WTC11 (cell line): ENCODE measurements at regions not wholly inside any gene's neighbourhood (a gene's known extent, or its start where the extent isn't known, plus 50 kb on each side); places are given as distances from the start of the nearest gene placed in this dataset.

ENCODE experiments used
- ATAC-seq: fragments of 200-7000 bp; cut with Tn5 transposase; 2 replicates; pipeline ENCODE4 v1.10.0; 2021; ENCODE audit warnings: mild to moderate bottlenecking, moderate library complexity
- CTCF ChIA-PET: fragments of 300-600 bp; sonication (Branson Sonifier 250); formaldehyde crosslinking; loops from one replicate; lab custom pipeline; 2021; ENCODE audit warnings: antibody characterized with exemption; lab: Charles Lee
- POLR2A ChIA-PET: fragments of 350-600 bp; sonication (Branson Sonifier 250); formaldehyde crosslinking; loops from one replicate; lab custom pipeline; 2021; ENCODE audit warnings: antibody characterized with exemption; lab: Charles Lee
- DNase-seq: peaks from one replicate; pipeline ENCODE4 v3.0.0; 2021; ENCODE audit warnings: low spot score
- H3K27ac Mint-ChIP-seq: 2 replicates; pipeline ENCODE4 v1.8.0; 2021; ENCODE audit warnings: mixed read lengths
- H3K27me3 Mint-ChIP-seq: 2 replicates; pipeline ENCODE4 v1.8.0; 2021; ENCODE audit warnings: low read depth, mild to moderate bottlenecking, moderate library complexity, mixed read lengths
- H3K36me3 Mint-ChIP-seq: 2 replicates; pipeline ENCODE4 v1.8.0; 2021; ENCODE audit warnings: mixed read lengths
- H3K4me1 Mint-ChIP-seq: 2 replicates; pipeline ENCODE4 v1.8.0; 2022; ENCODE audit warnings: mixed read lengths
- H3K4me3 Mint-ChIP-seq: 2 replicates; pipeline ENCODE4 v1.8.0; 2021; ENCODE audit warnings: mild to moderate bottlenecking, moderate library complexity, mixed read lengths
- H3K9me3 Mint-ChIP-seq: 2 replicates; pipeline ENCODE4 v1.8.0; 2021; ENCODE audit warnings: mixed read lengths
- ATF1 ChIP-seq: sonication (generic); formaldehyde crosslinking; IDR thresholded peaks from 2 replicates; pipeline ENCODE4 v1.8.1; 2023; ENCODE audit warnings: mild to moderate bottlenecking, moderate library complexity, missing genetic modification reagents
- CREB1 ChIP-seq: sonication (generic); formaldehyde crosslinking; IDR thresholded peaks from 2 replicates; pipeline ENCODE4 v1.8.0; 2023; ENCODE audit warnings: mild to moderate bottlenecking, missing genetic modification reagents
- CREM ChIP-seq: sonication (generic); formaldehyde crosslinking; IDR thresholded peaks from 2 replicates; pipeline ENCODE4 v1.8.1; 2022; ENCODE audit warnings: mild to moderate bottlenecking, missing genetic modification reagents, moderate library complexity
- ETV6 ChIP-seq: sonication (generic); formaldehyde crosslinking; IDR thresholded peaks from 2 replicates; pipeline ENCODE4 v1.8.1; 2022; ENCODE audit warnings: mild to moderate bottlenecking, missing genetic modification reagents
- FOXP1 ChIP-seq: sonication (generic); formaldehyde crosslinking; IDR thresholded peaks from 2 replicates; pipeline ENCODE4 v1.8.0; 2022; ENCODE audit warnings: missing genetic modification reagents, mild to moderate bottlenecking, moderate library complexity, borderline replicate concordance
- GTF2I ChIP-seq: fragments of 250-450 bp; sonication (Bioruptor Pico); conservative IDR thresholded peaks from 2 replicates; pipeline ENCODE4 v1.4.0; 2021; ENCODE audit warnings: mild to moderate bottlenecking
- JUN ChIP-seq: sonication (generic); formaldehyde crosslinking; IDR thresholded peaks from 2 replicates; pipeline ENCODE4 v1.8.0; 2023; ENCODE audit warnings: mild to moderate bottlenecking, missing genetic modification reagents
- NFATC4 ChIP-seq: fragments of 250-450 bp; sonication (Bioruptor Pico); IDR thresholded peaks from 2 replicates; pipeline ENCODE4 v1.9.0; 2021; ENCODE audit warnings: mild to moderate bottlenecking
- NR2C2 ChIP-seq: sonication (generic); formaldehyde crosslinking; IDR thresholded peaks from 2 replicates; pipeline ENCODE4 v1.8.0; 2022; ENCODE audit warnings: mild to moderate bottlenecking, missing genetic modification reagents
- PRRX2 ChIP-seq: fragments of 250-450 bp; sonication (Bioruptor Pico); IDR thresholded peaks from 2 replicates; pipeline ENCODE4 v1.8.0; 2021; ENCODE audit warnings: mild to moderate bottlenecking
- SMAD4 ChIP-seq: sonication (generic); formaldehyde crosslinking; IDR thresholded peaks from 2 replicates; pipeline ENCODE4 v1.8.0; 2022; ENCODE audit warnings: mild to moderate bottlenecking, missing genetic modification reagents
- SP1 ChIP-seq: sonication (generic); formaldehyde crosslinking; conservative IDR thresholded peaks from 2 replicates; pipeline ENCODE4 v1.8.1; 2022; ENCODE audit warnings: missing genetic modification reagents
- TEAD1 ChIP-seq: sonication (generic); formaldehyde crosslinking; IDR thresholded peaks from 2 replicates; pipeline ENCODE4 v1.8.0; 2022; ENCODE audit warnings: mild to moderate bottlenecking, missing genetic modification reagents
- ZNF219 ChIP-seq: sonication (generic); formaldehyde crosslinking; IDR thresholded peaks from 2 replicates; pipeline ENCODE4 v1.8.0; 2023; ENCODE audit warnings: missing genetic modification reagents, mild to moderate bottlenecking, borderline replicate concordance
- ZNF232 ChIP-seq: sonication (generic); formaldehyde crosslinking; IDR thresholded peaks from 2 replicates; pipeline ENCODE4 v1.8.0; 2022; ENCODE audit warnings: mild to moderate bottlenecking, missing genetic modification reagents
- ZNF416 ChIP-seq: fragments of 250-450 bp; sonication (Bioruptor Pico); IDR thresholded peaks from 2 replicates; pipeline ENCODE4 v1.9.0; 2021; ENCODE audit warnings: mild to moderate bottlenecking, inconsistent platforms
- TF ChIP-seq, protein P1 (sequence below): sonication (generic); formaldehyde crosslinking; IDR thresholded peaks from 2 replicates; pipeline ENCODE4 v1.8.0; 2022; ENCODE audit warnings: mild to moderate bottlenecking, missing genetic modification reagents
- TF ChIP-seq, protein P2 (sequence below): sonication (generic); formaldehyde crosslinking; IDR thresholded peaks from 2 replicates; pipeline ENCODE4 v1.8.1; 2023; ENCODE audit warnings: mild to moderate bottlenecking, missing genetic modification reagents, moderate library complexity
- TF ChIP-seq, protein P3 (sequence below): sonication (generic); formaldehyde crosslinking; IDR thresholded peaks from 2 replicates; pipeline ENCODE4 v1.8.1; 2023; ENCODE audit warnings: mild to moderate bottlenecking, missing genetic modification reagents
- TF ChIP-seq, protein P4 (sequence below): sonication (generic); formaldehyde crosslinking; IDR thresholded peaks from 2 replicates; pipeline ENCODE4 v1.8.0; 2022; ENCODE audit warnings: mild to moderate bottlenecking, missing genetic modification reagents
- TF ChIP-seq, protein P5 (sequence below): fragments of 250-450 bp; sonication (Bioruptor Pico); IDR thresholded peaks from 2 replicates; pipeline ENCODE4 v1.9.0; 2021; ENCODE audit warnings: mild to moderate bottlenecking
- TF ChIP-seq, protein P6 (sequence below): fragments of 250-450 bp; sonication (Bioruptor Pico); IDR thresholded peaks from 2 replicates; pipeline ENCODE4 v1.9.0; 2021; ENCODE audit warnings: mild to moderate bottlenecking, borderline replicate concordance
- TF ChIP-seq, protein P7 (sequence below): sonication (generic); formaldehyde crosslinking; IDR thresholded peaks from 2 replicates; pipeline ENCODE4 v1.8.0; 2023; ENCODE audit warnings: missing genetic modification reagents

DNA sequence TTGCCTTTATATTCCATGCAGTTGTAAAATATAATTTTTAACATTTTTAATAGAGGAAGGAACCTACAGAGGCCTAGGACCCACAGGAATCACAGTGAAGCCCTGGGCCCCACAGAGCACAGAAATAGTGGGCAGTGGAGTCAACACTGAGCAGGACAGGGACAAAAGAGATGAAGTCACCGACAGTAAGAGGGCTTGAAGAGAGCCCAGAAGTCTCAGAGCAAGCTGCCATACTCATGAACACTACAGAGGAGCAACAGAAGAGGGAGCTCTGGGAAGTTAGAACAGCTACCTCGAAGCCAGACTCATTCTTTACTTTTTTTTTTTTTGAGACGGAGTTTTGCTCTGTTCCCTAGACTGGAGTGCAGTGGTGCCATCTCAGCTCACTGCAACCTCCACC is 149.3 kb upstream of the TENM3 start (continued):
- TF ChIP-seq, protein P1, sequence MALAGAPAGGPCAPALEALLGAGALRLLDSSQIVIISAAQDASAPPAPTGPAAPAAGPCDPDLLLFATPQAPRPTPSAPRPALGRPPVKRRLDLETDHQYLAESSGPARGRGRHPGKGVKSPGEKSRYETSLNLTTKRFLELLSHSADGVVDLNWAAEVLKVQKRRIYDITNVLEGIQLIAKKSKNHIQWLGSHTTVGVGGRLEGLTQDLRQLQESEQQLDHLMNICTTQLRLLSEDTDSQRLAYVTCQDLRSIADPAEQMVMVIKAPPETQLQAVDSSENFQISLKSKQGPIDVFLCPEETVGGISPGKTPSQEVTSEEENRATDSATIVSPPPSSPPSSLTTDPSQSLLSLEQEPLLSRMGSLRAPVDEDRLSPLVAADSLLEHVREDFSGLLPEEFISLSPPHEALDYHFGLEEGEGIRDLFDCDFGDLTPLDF (CRISPR knock-in tag) = no peak
- TF ChIP-seq, protein P2, sequence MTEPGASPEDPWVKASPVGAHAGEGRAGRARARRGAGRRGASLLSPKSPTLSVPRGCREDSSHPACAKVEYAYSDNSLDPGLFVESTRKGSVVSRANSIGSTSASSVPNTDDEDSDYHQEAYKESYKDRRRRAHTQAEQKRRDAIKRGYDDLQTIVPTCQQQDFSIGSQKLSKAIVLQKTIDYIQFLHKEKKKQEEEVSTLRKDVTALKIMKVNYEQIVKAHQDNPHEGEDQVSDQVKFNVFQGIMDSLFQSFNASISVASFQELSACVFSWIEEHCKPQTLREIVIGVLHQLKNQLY (CRISPR knock-in tag) = no peak
- no peak for TF ChIP-seq ATF1 (CRISPR knock-in tag)
- TF ChIP-seq, protein P3, sequence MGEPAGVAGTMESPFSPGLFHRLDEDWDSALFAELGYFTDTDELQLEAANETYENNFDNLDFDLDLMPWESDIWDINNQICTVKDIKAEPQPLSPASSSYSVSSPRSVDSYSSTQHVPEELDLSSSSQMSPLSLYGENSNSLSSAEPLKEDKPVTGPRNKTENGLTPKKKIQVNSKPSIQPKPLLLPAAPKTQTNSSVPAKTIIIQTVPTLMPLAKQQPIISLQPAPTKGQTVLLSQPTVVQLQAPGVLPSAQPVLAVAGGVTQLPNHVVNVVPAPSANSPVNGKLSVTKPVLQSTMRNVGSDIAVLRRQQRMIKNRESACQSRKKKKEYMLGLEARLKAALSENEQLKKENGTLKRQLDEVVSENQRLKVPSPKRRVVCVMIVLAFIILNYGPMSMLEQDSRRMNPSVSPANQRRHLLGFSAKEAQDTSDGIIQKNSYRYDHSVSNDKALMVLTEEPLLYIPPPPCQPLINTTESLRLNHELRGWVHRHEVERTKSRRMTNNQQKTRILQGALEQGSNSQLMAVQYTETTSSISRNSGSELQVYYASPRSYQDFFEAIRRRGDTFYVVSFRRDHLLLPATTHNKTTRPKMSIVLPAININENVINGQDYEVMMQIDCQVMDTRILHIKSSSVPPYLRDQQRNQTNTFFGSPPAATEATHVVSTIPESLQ = no peak
- TF ChIP-seq, protein P4, sequence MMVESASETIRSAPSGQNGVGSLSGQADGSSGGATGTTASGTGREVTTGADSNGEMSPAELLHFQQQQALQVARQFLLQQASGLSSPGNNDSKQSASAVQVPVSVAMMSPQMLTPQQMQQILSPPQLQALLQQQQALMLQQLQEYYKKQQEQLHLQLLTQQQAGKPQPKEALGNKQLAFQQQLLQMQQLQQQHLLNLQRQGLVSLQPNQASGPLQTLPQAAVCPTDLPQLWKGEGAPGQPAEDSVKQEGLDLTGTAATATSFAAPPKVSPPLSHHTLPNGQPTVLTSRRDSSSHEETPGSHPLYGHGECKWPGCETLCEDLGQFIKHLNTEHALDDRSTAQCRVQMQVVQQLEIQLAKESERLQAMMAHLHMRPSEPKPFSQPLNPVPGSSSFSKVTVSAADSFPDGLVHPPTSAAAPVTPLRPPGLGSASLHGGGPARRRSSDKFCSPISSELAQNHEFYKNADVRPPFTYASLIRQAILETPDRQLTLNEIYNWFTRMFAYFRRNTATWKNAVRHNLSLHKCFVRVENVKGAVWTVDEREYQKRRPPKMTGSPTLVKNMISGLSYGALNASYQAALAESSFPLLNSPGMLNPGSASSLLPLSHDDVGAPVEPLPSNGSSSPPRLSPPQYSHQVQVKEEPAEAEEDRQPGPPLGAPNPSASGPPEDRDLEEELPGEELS (CRISPR knock-in tag) = no peak
- TF ChIP-seq CREB1 (CRISPR knock-in tag) = no peak
- no peak for TF ChIP-seq NFATC4
- TF ChIP-seq SP1 = no peak

DNA sequence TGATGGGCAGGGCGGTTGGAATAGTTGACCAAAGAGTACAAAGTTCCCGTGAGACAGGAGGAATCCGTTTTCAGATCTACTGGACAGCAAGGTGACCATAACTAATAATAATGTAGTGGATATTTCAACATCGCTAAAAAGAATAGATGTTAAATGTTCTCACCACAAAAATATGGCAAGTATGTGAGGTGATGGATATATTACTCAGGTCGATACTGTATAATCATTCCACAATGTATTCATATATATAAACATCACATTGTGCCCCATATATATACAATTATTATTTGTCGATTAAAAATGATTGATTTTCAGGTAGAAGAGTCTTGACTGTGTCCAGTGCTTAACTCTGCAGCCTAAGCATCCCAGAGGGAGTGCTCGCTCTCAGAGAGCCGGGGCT is 141.6 kb upstream of the TENM3 start:
- Mint-ChIP-seq H3K27me3 (no peaks in the 10 kb centered on the region), H3K36me3 (no peaks in the 10 kb centered on the region), H3K9me3 (no peaks in the 10 kb centered on the region), H3K4me3 (no peak overlapping the region), H3K4me1 (peaks cover 12% of the 10 kb centered on the region), H3K27ac (no peak overlapping the region)
- POLR2A ChIA-PET = no interaction called here
- DNase-seq (no peak), ATAC-seq (no peak)
- CTCF ChIA-PET = no interaction called here
- TF ChIP-seq ZNF416 = no peak
- no peak for TF ChIP-seq FOXP1 (CRISPR knock-in tag)
- TF ChIP-seq NR2C2 (CRISPR knock-in tag) = no peak
- TF ChIP-seq ETV6 = no peak
- TF ChIP-seq JUN (CRISPR knock-in tag) = no peak
- no peak for TF ChIP-seq TEAD1 (CRISPR knock-in tag)

DNA sequence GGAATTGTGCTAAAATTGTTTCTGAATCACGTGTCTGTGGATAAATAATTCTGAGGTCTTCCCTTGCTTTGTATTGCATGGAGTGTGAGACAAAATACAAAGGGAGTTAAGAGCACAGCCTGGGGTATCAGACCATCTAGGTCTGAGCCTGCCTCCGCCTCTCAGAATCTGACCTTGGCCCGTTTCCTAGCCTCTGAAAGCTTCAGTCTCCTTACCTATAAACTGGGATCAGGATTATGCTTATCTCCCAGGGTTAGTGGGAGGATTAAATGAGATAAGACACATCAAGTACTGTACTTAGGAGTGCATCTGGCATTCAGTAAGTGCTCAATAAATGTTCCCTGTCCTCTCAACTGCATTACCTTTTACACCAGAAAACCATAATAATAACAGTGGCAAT is 140.6 kb upstream of the TENM3 start:
- Mint-ChIP-seq H3K27ac (no peak overlapping the region), H3K36me3 (no peaks in the 10 kb centered on the region), H3K27me3 (no peaks in the 10 kb centered on the region), H3K4me1 (peaks cover 12% of the 10 kb centered on the region), H3K4me3 (no peak overlapping the region), H3K9me3 (no peaks in the 10 kb centered on the region)
- ChIA-PET POLR2A (no interaction called here), CTCF (interaction anchor here (1.3 kb wide), 1 partner anchor 13 kb away, joined by 3 read pairs; no protein-coding TSS in a partner anchor)
- ATAC-seq (no peak), DNase-seq (no peak)
- no peak for TF ChIP-seq ZNF219 (CRISPR knock-in tag)
- TF ChIP-seq PRRX2 (CRISPR knock-in tag) = no peak
- no peak for TF ChIP-seq SMAD4 (CRISPR knock-in tag)
- no peak for TF ChIP-seq GTF2I
- TF ChIP-seq, protein P5, sequence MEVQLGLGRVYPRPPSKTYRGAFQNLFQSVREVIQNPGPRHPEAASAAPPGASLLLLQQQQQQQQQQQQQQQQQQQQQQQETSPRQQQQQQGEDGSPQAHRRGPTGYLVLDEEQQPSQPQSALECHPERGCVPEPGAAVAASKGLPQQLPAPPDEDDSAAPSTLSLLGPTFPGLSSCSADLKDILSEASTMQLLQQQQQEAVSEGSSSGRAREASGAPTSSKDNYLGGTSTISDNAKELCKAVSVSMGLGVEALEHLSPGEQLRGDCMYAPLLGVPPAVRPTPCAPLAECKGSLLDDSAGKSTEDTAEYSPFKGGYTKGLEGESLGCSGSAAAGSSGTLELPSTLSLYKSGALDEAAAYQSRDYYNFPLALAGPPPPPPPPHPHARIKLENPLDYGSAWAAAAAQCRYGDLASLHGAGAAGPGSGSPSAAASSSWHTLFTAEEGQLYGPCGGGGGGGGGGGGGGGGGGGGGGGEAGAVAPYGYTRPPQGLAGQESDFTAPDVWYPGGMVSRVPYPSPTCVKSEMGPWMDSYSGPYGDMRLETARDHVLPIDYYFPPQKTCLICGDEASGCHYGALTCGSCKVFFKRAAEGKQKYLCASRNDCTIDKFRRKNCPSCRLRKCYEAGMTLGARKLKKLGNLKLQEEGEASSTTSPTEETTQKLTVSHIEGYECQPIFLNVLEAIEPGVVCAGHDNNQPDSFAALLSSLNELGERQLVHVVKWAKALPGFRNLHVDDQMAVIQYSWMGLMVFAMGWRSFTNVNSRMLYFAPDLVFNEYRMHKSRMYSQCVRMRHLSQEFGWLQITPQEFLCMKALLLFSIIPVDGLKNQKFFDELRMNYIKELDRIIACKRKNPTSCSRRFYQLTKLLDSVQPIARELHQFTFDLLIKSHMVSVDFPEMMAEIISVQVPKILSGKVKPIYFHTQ (CRISPR knock-in tag) = no peak
- no peak for TF ChIP-seq ZNF232 (CRISPR knock-in tag)
- TF ChIP-seq CREM = no peak
- TF ChIP-seq, protein P6, sequence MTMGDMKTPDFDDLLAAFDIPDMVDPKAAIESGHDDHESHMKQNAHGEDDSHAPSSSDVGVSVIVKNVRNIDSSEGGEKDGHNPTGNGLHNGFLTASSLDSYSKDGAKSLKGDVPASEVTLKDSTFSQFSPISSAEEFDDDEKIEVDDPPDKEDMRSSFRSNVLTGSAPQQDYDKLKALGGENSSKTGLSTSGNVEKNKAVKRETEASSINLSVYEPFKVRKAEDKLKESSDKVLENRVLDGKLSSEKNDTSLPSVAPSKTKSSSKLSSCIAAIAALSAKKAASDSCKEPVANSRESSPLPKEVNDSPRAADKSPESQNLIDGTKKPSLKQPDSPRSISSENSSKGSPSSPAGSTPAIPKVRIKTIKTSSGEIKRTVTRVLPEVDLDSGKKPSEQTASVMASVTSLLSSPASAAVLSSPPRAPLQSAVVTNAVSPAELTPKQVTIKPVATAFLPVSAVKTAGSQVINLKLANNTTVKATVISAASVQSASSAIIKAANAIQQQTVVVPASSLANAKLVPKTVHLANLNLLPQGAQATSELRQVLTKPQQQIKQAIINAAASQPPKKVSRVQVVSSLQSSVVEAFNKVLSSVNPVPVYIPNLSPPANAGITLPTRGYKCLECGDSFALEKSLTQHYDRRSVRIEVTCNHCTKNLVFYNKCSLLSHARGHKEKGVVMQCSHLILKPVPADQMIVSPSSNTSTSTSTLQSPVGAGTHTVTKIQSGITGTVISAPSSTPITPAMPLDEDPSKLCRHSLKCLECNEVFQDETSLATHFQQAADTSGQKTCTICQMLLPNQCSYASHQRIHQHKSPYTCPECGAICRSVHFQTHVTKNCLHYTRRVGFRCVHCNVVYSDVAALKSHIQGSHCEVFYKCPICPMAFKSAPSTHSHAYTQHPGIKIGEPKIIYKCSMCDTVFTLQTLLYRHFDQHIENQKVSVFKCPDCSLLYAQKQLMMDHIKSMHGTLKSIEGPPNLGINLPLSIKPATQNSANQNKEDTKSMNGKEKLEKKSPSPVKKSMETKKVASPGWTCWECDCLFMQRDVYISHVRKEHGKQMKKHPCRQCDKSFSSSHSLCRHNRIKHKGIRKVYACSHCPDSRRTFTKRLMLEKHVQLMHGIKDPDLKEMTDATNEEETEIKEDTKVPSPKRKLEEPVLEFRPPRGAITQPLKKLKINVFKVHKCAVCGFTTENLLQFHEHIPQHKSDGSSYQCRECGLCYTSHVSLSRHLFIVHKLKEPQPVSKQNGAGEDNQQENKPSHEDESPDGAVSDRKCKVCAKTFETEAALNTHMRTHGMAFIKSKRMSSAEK (CRISPR knock-in tag) = no peak
- no peak for TF ChIP-seq JUN (CRISPR knock-in tag)
- TF ChIP-seq, protein P7, sequence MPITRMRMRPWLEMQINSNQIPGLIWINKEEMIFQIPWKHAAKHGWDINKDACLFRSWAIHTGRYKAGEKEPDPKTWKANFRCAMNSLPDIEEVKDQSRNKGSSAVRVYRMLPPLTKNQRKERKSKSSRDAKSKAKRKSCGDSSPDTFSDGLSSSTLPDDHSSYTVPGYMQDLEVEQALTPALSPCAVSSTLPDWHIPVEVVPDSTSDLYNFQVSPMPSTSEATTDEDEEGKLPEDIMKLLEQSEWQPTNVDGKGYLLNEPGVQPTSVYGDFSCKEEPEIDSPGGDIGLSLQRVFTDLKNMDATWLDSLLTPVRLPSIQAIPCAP (CRISPR knock-in tag) = no peak
